Epithelial cell of esophagus (primary cell): ENCODE measurements at regions not wholly inside any gene's neighbourhood (a gene's known extent, or its start where the extent isn't known, plus 50 kb on each side); places are given as distances from the start of the nearest gene placed in this dataset.
"Not testable (repeated sequence)": the region's sequence is repeated elsewhere in the genome, so short reads cannot be mapped to it uniquely, and the experiment has no call there.

Experiments
- DNase-seq: peaks from one replicate; pipeline ENCODE4 v3.0.0; 2010; ENCODE audit warnings: low read depth
- H3K4me3 ChIP-seq: 2 replicates; pipeline ENCODE4 v1.5.1; 2011; ENCODE audit warnings: mild to moderate bottlenecking, low read length, control low read depth
- TF ChIP-seq, protein P1 (sequence below): IDR thresholded peaks from 2 replicates; pipeline ENCODE4 v1.5.1; 2011; ENCODE audit warnings: low read depth, mild to moderate bottlenecking, low read length, control low read depth, inconsistent platforms; ENCODE audit not compliant: insufficient read depth; ENCODE audit errors: missing control alignments

GRCh38 chr6:91081452-91082067 lies 494.7 kb upstream of the MAP3K7 start:
- TF ChIP-seq, protein P1, sequence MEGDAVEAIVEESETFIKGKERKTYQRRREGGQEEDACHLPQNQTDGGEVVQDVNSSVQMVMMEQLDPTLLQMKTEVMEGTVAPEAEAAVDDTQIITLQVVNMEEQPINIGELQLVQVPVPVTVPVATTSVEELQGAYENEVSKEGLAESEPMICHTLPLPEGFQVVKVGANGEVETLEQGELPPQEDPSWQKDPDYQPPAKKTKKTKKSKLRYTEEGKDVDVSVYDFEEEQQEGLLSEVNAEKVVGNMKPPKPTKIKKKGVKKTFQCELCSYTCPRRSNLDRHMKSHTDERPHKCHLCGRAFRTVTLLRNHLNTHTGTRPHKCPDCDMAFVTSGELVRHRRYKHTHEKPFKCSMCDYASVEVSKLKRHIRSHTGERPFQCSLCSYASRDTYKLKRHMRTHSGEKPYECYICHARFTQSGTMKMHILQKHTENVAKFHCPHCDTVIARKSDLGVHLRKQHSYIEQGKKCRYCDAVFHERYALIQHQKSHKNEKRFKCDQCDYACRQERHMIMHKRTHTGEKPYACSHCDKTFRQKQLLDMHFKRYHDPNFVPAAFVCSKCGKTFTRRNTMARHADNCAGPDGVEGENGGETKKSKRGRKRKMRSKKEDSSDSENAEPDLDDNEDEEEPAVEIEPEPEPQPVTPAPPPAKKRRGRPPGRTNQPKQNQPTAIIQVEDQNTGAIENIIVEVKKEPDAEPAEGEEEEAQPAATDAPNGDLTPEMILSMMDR: peak; percentile 64
- peak; percentile 61 for DNase-seq
- no peak overlapping the region for H3K4me3 ChIP-seq

DNA sequence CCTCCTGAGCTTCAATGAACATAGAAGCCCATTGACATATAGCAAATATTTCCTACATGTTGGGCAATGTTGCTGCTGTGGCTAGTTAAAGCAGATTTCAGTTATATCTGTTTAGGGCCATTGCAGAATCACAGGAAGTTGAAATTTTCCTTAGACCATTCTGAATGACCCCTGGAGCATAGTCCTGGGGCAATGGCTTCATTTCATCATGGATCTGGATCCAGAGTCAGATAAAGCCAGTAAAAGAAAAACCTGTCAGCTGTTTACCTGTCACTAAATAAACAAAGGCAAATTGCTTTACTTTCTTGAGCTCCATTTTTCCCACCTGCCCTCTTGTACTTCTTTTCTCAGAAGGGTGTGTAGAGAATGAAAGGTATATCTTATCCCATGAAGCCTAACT lies 494.0 kb upstream of the MAP3K7 start:
- TF ChIP-seq, protein P1: no peak
- H3K4me3 ChIP-seq: no peak overlapping the region
- no peak for DNase-seq

DNA sequence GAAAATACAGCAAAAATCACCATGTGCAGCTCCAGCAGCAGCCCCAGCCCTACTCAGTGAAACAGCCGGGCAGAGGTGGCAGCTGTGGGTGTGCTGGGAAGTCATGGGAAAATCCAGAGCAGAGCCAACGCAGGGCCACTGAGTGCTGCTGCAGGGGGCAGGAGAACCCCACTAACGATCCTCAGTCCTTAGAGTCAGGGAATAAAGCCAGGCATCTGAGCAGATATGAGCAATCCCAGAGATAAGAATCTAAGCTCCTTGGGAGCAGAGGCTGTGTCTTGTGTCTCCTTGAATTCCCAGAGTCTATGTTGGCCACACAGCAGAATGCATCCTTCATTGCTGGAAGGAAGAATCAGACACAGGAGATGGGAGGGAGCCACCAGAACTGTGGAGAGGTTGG lies 493.1 kb upstream of the MAP3K7 start:
- H3K4me3 ChIP-seq: no peak overlapping the region
- no peak for DNase-seq
- TF ChIP-seq, protein P1: no peak

GRCh38 chr6:91075244-91075976 lies 488.5 kb upstream of the MAP3K7 start:
- TF ChIP-seq, protein P1: no peak
- no peak overlapping the region for H3K4me3 ChIP-seq
- DNase-seq: no peak

DNA sequence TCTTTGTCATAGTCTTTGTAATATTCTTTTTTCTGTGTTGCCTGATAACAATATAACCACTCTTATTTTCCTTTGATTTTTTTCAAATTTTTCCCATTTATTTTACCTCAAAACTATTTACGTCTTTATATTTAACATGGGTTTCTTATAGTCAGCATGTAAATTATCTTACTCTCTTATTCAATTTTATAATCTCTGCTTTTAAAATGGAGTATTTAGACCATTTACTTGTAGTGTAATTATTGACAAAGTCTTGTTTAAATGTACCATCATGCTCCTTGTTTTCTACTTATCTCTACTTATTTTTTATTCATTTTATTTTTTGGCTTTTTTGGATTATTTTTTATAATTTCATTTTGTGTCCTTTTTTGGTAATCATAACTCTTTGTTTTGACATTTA lies 476.5 kb upstream of the MAP3K7 start:
- DNase-seq: no peak
- TF ChIP-seq, protein P1: no peak
- H3K4me3 ChIP-seq: no peak overlapping the region

- TF ChIP-seq, protein P1: no peak
- H3K4me3 ChIP-seq: no peak overlapping the region
- no peak for DNase-seq
Measured at GRCh38 chr6:91057689-91058088, 470.8 kb upstream of the MAP3K7 start.

DNA sequence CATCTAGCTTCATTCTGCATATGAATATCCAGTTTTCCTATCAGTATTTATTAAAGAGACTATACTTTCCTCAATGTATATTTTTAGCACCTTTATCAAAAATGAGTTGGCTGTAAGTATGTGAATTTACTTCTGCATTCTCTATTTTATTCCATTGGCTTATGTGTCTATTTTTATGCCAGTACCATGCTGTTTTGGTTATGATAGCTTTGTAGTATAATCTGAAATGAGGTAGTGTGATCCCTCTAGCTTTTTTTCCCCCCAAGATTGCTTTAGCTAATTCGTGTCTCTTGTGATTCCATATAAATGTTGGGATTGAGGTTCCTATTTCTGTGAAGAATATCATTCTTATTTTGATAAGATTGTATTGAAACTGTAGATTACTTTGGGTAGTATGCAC lies 469.1 kb upstream of the MAP3K7 start:
- DNase-seq: no peak
- TF ChIP-seq, protein P1: no peak
- no peak overlapping the region for H3K4me3 ChIP-seq

DNA sequence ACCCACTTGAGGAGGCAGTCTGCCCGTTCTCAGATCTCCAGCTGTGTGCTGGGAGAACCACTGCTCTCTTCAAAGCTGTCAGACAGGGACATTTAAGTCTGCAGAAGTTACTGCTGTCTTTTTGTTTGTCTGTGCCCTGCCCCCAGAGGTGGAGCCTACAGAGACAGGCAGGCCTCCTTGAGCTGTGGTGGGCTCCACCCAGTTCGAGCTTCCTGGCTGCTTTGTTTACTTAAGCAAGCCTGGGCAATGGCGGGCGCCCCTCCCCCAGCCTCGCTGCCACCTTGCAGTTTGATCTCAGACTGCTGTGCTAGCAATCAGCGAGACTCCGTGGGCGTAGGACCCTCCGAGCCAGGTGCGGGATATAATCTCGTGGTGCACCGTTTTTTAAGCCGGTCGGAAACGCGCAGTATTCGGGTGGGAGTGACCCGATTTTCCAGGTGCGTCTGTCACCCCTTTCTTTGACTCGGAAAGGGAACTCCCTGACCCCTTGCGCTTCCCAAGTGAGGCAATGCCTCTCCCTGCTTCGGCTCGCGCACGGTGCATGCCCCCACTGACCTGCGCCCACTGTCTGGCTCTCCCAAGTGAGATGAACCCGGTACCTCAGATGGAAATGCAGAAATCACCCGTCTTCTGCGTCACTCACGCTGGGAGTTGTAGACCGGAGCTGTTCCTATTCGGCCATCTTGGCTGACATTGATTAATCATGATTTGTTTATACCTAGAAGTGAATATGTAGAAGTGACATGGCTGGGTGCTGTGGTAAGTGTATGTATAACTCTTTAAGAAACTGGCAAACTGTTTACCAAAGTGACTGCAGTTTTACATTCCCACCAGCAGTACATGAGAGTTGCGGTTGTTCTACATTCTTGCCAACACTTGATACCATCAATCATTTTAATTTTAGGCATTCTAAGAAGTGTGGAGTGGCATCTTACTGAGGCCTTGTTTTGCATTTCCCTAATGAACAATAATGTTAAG lies 465.9 kb upstream of the MAP3K7 start:
- not testable (repeated sequence) for DNase-seq, H3K4me3 ChIP-seq
